ENCODE measurements at regions not wholly inside any gene's neighbourhood (a gene's known extent, or its start where the extent isn't known, plus 50 kb on each side); places are given as distances from the start of the nearest gene placed in this dataset.
A peak's percentile ranks its signal among the peaks of the same experiment; 100 is the strongest.
"Not testable (repeated sequence)": the region's sequence is repeated elsewhere in the genome, so short reads cannot be mapped to it uniquely, and the experiment has no call there.

- H3K4me3 Mint-ChIP-seq = no peak overlapping the region
- H3K36me3 Mint-ChIP-seq = no peaks in the 10 kb centered on the region
- H3K9me3 Mint-ChIP-seq = peaks cover 4% of the 10 kb centered on the region
- no peaks in the 10 kb centered on the region for H3K4me1 Mint-ChIP-seq
- DNase-seq (ENCODE audit: low spot score in 2 of 2) = no peak
- ATAC-seq = no peak
- H3K27ac Mint-ChIP-seq = no peak overlapping the region
These were observed 1517.5 kb downstream of the RPIA start for GRCh38 chr2:90209009-90209408.

DNA sequence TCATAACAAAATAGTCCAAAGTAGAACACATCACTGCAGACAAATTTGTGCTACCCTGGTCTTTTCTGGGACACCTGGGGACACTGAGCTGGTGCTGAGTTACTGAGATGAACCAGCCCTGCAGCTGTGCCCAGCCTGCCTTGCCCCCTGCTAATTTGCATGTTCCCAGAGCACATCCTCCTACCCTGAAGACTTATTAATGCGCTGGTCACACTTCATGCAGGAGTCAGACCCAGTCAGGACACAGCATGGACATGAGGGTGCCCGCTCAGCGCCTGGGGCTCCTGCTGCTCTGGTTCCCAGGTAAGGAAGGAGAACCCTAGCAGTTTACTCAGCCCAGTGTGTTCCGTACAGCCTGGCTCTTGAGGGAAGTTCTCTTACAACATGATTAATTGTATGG is 1518.3 kb downstream of the RPIA start:
- ATAC-seq (no peak), DNase-seq (ENCODE audit: low spot score in 2 of 2) (no peak)
- no peak overlapping the region for H3K27ac Mint-ChIP-seq
- no peaks in the 10 kb centered on the region for H3K36me3 Mint-ChIP-seq
- no peaks in the 10 kb centered on the region for H3K4me1 Mint-ChIP-seq
- peaks cover 4% of the 10 kb centered on the region for H3K9me3 Mint-ChIP-seq
- H3K4me3 Mint-ChIP-seq = no peak overlapping the region

DNA sequence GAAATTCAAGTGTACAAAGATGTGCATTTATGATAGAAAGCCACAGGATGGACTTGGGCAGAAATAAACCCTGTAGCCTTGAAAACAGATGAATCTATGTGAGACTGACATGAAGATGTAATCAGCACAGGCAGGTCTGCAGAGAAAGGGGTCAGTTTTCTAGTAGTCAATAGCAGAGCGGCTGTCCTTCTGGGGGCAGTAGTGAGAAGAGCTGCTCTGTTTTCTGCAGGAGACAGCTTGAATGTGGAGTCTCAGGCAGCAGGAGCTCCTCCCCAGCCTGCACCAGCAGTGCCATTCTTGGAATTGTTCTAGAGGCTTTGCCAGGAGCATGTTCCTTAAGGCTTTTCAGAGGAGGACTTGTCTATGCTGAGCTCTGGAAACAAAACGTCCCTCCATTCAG is 1524.4 kb downstream of the RPIA start:
- not testable (repeated sequence) for ATAC-seq; H3K27ac Mint-ChIP-seq; H3K36me3 Mint-ChIP-seq; H3K9me3 Mint-ChIP-seq; H3K4me3 Mint-ChIP-seq; H3K4me1 Mint-ChIP-seq; DNase-seq (ENCODE audit: low spot score in 2 of 2)

DNA sequence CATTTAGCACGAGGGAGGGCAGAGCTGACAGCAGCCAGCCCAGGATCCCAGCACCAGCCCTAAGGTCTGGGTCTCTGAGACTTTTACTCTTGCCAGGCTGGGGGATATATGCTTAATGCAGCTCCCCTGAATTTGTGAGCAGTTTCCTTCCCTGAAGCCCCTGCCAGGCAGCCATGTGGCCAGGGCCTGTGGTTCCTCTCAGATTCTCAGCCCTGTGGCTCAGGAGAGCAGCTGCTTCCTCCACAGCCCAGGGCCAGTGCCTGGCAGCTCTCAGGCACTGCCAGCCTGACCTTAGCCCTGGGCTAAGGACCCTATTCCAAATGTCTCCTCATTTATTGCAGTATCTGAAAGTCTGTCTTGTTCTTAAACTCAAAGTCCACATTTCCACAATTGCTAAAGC is 1525.3 kb downstream of the RPIA start:
- not testable (repeated sequence) for H3K9me3 Mint-ChIP-seq; H3K4me3 Mint-ChIP-seq; ATAC-seq; H3K36me3 Mint-ChIP-seq; DNase-seq (ENCODE audit: low spot score in 2 of 2); H3K4me1 Mint-ChIP-seq; H3K27ac Mint-ChIP-seq

DNA sequence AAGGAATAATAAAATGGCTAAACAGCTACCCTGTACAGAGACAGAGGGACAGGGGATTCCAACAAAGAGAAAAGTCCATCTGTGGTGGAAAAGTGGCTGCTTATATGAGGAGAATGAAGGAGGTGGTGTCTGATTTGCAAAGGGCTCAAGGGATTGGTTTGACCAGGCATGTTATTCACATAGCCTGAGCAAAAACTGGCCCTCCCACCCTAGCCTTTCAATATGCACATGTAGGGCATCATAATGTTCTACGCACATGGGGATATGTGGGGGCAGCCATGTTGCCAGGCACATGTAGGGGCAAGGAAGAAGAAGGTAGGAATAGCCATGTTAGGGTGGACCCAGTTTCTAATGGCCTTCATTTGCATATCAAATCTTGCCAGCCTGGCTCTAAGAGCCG is 1527.1 kb downstream of the RPIA start:
- not testable (repeated sequence) for H3K4me1 Mint-ChIP-seq; H3K36me3 Mint-ChIP-seq; ATAC-seq; DNase-seq (ENCODE audit: low spot score in 2 of 2); H3K4me3 Mint-ChIP-seq; H3K27ac Mint-ChIP-seq
- peaks cover 10% of the 10 kb centered on the region for H3K9me3 Mint-ChIP-seq

GRCh38 chr2:90220623-90221299 is 1529.3 kb downstream of the RPIA start:
- not testable (repeated sequence) for ATAC-seq

GRCh38 chr2:90221300-90221651 is 1529.8 kb downstream of the RPIA start:
- DNase-seq (ENCODE audit: low spot score in 2 of 2) (no peak), ATAC-seq (no peak)
- Mint-ChIP-seq H3K9me3 (peaks cover 9% of the 10 kb centered on the region), H3K36me3 (no peaks in the 10 kb centered on the region), H3K4me3 (no peak overlapping the region), H3K4me1 (no peaks in the 10 kb centered on the region), H3K27ac (no peak overlapping the region)

More at GRCh38 chr2:90220623-90221299, 1529.3 kb downstream of the RPIA start:
- not testable (repeated sequence) for H3K4me3 Mint-ChIP-seq; H3K4me1 Mint-ChIP-seq; H3K27ac Mint-ChIP-seq; H3K9me3 Mint-ChIP-seq; H3K36me3 Mint-ChIP-seq; DNase-seq (ENCODE audit: low spot score in 2 of 2)

DNA sequence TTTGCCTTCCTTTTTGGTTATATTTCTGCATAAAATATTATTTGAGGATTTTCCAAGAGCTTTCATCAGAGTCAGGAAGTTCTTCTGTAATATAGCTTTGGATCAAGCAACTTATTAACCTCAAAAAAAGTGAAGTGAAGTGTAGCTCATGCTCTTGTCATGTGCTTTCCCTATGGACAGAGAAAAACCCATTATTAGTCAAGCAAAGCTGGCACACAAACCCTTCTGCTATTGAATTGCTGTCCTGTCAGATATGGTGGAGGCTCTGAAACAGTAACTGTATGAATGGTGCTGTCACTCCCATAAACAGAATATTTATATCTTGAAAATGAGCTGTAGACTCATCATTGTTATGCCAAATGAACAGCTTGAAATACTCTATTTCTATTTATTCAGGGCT is 1533.3 kb downstream of the RPIA start:
- DNase-seq (ENCODE audit: low spot score in 2 of 2); H3K4me1 Mint-ChIP-seq; H3K27ac Mint-ChIP-seq; ATAC-seq; H3K36me3 Mint-ChIP-seq; H3K4me3 Mint-ChIP-seq: not testable (repeated sequence)
- peaks cover 10% of the 10 kb centered on the region for H3K9me3 Mint-ChIP-seq

DNA sequence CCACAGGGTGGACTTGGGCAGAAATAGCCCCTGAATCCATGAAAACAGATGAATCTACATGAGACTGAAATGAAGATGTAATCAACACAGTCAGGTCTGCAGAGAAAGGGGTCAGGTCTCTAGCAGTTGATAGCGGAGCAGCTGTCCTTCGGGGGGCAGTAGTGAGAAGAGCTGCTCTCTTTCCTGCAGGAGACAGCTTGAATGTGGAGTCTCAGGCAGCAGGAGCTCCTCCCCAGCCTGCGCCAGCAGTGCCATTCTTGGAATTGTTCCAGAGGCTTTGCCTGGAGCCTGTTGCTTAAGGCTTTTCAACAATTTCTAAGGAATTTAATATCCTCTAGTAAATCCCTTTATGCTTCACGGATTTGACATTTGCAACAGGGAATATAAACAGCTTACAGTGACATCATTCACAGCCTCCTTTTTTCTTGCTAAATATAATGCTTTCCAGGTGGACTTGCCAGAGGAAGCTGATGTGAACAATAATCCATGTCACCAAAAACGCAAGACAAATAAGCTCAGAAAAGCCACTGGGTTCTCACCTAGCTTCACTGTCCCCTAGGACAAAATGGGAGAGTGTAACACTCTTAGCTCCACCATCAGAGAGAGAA is 1535.1 kb downstream of the RPIA start:
- DNase-seq (ENCODE audit: low spot score in 2 of 2); H3K36me3 Mint-ChIP-seq; H3K27ac Mint-ChIP-seq; H3K4me1 Mint-ChIP-seq; ATAC-seq; H3K4me3 Mint-ChIP-seq: not testable (repeated sequence)
- peaks cover 10% of the 10 kb centered on the region for H3K9me3 Mint-ChIP-seq

GRCh38 chr2:90231199-90231598 is 1539.7 kb downstream of the RPIA start:
- not testable (repeated sequence) for H3K4me3 Mint-ChIP-seq; H3K9me3 Mint-ChIP-seq; DNase-seq (ENCODE audit: low spot score in 2 of 2); H3K36me3 Mint-ChIP-seq; H3K4me1 Mint-ChIP-seq; H3K27ac Mint-ChIP-seq
- ATAC-seq = peak; percentile 79

- not testable (repeated sequence) for H3K9me3 Mint-ChIP-seq; H3K4me1 Mint-ChIP-seq; H3K36me3 Mint-ChIP-seq; DNase-seq (ENCODE audit: low spot score in 2 of 2); H3K4me3 Mint-ChIP-seq; ATAC-seq; H3K27ac Mint-ChIP-seq
These were observed 1544.0 kb downstream of the RPIA start for GRCh38 chr2:90235452-90235851.

DNA sequence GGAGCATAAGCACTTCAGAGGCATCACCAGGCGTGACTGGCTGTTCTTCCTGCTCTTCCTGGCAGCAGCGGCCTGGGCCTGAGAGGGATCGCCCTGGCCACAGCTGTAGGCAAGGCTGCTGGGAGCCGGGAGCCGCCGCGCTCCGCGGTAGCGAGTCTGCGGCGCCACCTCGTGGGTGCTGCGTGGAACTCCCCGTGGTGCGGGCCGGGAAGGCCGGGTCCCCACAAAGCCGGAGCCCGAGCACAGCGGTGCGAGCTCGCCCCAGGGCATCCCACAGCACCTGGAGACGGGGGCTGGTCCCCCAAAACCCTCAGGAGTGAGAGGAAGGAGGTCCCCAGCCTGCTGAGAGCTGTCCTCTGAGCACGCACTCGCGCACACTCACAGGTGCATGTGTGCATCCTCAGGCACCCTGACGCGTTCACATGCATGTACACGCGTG is 1546.5 kb downstream of the RPIA start:
- H3K4me3 Mint-ChIP-seq; ATAC-seq; H3K4me1 Mint-ChIP-seq; H3K36me3 Mint-ChIP-seq; DNase-seq (ENCODE audit: low spot score in 2 of 2); H3K27ac Mint-ChIP-seq; H3K9me3 Mint-ChIP-seq: not testable (repeated sequence)

- not testable (repeated sequence) for H3K27ac Mint-ChIP-seq; H3K36me3 Mint-ChIP-seq; H3K9me3 Mint-ChIP-seq; H3K4me1 Mint-ChIP-seq; ATAC-seq; H3K4me3 Mint-ChIP-seq; DNase-seq (ENCODE audit: low spot score in 2 of 2)
These were observed 1547.2 kb downstream of the RPIA start for GRCh38 chr2:90238505-90239230.

- not testable (repeated sequence) for ATAC-seq; DNase-seq (ENCODE audit: low spot score in 2 of 2); H3K27ac Mint-ChIP-seq; H3K4me3 Mint-ChIP-seq; H3K9me3 Mint-ChIP-seq; H3K4me1 Mint-ChIP-seq; H3K36me3 Mint-ChIP-seq
These were observed 1548.3 kb downstream of the RPIA start for GRCh38 chr2:90239769-90240168.

GRCh38 chr2:90244902-90245765 is 1553.7 kb downstream of the RPIA start:
- H3K4me3 Mint-ChIP-seq; ATAC-seq; DNase-seq (ENCODE audit: low spot score in 2 of 2); H3K27ac Mint-ChIP-seq; H3K4me1 Mint-ChIP-seq; H3K9me3 Mint-ChIP-seq; H3K36me3 Mint-ChIP-seq: not testable (repeated sequence)

Data from stimulated activated effector memory CD8-positive, alpha-beta T cell treated with anti-CD3 and anti-CD28 coated beads, Interleukin-12 subunit alpha, Interleukin-12 subunit beta, amount 100 ng/mL, for 72 hours (primary cell).